GM12878 (cell line): ENCODE measurements at regions not wholly inside any gene's neighbourhood (a gene's known extent, or its start where the extent isn't known, plus 50 kb on each side); places are given as distances from the start of the nearest gene placed in this dataset.

Experiments used
- ATAC-seq: fragments of 200-7000 bp; cut with Tn5 transposase; 3 replicates; pipeline ENCODE4 v1.9.1; 2020; ENCODE audit warnings: mild to moderate bottlenecking, moderate library complexity
- BruUV-seq: library from RNA; stranded (reverse); fragments of 400-500 nt; replicated peaks from 2 replicates; lab custom pipeline; 2021; lab: Mats Ljungman, UMichigan
- CTCF ChIA-PET: fragments of 300-600 bp; sonication (Branson Sonifier 250); formaldehyde crosslinking; extraction: SDS; loops from one replicate; lab custom pipeline; 2021; ENCODE audit warnings: inconsistent platforms; lab: Yijun Ruan, JAX
- POLR2A ChIA-PET: fragments of 350-600 bp; formaldehyde crosslinking; extraction: SDS; loops from one replicate; lab custom pipeline; 2021; ENCODE audit warnings: inconsistent platforms; lab: Charles Lee
- RAD21 ChIA-PET: fragments of 300-600 bp; sonication (Branson Sonifier 250); formaldehyde crosslinking; loops from one replicate; lab custom pipeline; 2023; ENCODE audit warnings: antibody characterized with exemption; ENCODE audit not compliant: unreplicated experiment; lab: Charles Lee
- SMC1A ChIA-PET: fragments of 300-600 bp; sonication (Branson Sonifier 250); formaldehyde crosslinking; loops from one replicate; lab custom pipeline; 2023; ENCODE audit not compliant: unreplicated experiment, uncharacterized antibody; lab: Charles Lee
- DNase-seq: peaks from one replicate; pipeline ENCODE4 v3.0.0-alpha.2; 2011; ENCODE audit warnings: low read depth, low spot score
- FAIRE-seq: peaks from 3 replicates; lab custom pipeline; 2011; peaks lifted over from hg19 to GRCh38; lab: Jason Lieb, UNC
- H2AFZ ChIP-seq: 2 replicates; pipeline ENCODE4 v1.6.0; 2011; ENCODE audit warnings: low read depth, low read length, control low read depth; ENCODE audit not compliant: control insufficient read depth
- H3K27ac ChIP-seq: 2 replicates; pipeline ENCODE4 v1.5.1; 2011; ENCODE audit warnings: control low read depth; ENCODE audit not compliant: control insufficient read depth, insufficient read depth
- H3K27me3 ChIP-seq, 2 experiments: replicated peaks in 1 of 2; 2 replicates each; pipeline versions ENCODE4 v1.6.0 to v1.6.1; 2011; ENCODE audit warnings: low read length in 1 of 2; ENCODE audit not compliant: control insufficient read depth in 2 of 2, insufficient read depth in 2 of 2
- H3K36me3 ChIP-seq, 2 experiments: 2 replicates each; pipeline ENCODE4 v1.5.1; 2011; ENCODE audit warnings: low read length in 1 of 2; ENCODE audit not compliant: control insufficient read depth in 2 of 2, insufficient read depth in 2 of 2
- H3K4me1 ChIP-seq: 2 replicates; pipeline ENCODE4 v1.6.1; 2011; ENCODE audit warnings: mild to moderate bottlenecking, low read length, moderate library complexity, mixed read lengths; ENCODE audit not compliant: control insufficient read depth, insufficient read depth
- H3K4me2 ChIP-seq: 2 replicates; pipeline ENCODE4 v1.6.0; 2011; ENCODE audit warnings: control low read depth; ENCODE audit not compliant: control insufficient read depth, insufficient read depth
- H3K4me3 ChIP-seq: fragments of 200-600 bp; sonication (generic); 2 replicates; pipeline ENCODE4 v1.5.1; 2016
- H3K79me2 ChIP-seq: 2 replicates; pipeline ENCODE4 v1.6.0; 2011; ENCODE audit warnings: low read length; ENCODE audit not compliant: control insufficient read depth, insufficient read depth
- H3K9ac ChIP-seq: 2 replicates; pipeline ENCODE4 v1.8.0; 2011; ENCODE audit warnings: low read length, control low read depth, mixed read lengths; ENCODE audit not compliant: control insufficient read depth, insufficient read depth
- H3K9me3 ChIP-seq: replicated peaks from 3 replicates; pipeline ENCODE4 v1.5.1; 2011; ENCODE audit warnings: mild to moderate bottlenecking, low read length; ENCODE audit not compliant: control insufficient read depth, insufficient read depth
- H4K20me1 ChIP-seq: 2 replicates; pipeline ENCODE4 v1.6.0; 2011; ENCODE audit not compliant: control insufficient read depth, insufficient read depth
- BCL11A ChIP-seq: IDR thresholded peaks from 2 replicates; pipeline ENCODE4 v1.6.1; 2011; ENCODE audit warnings: low read depth, low read length
- CBX5 ChIP-seq: sonication (generic); IDR thresholded peaks from 2 replicates; pipeline ENCODE4 v1.6.1; 2016; ENCODE audit warnings: low read depth, moderate library complexity, mild to moderate bottlenecking, inconsistent platforms
- IRF3 ChIP-seq: fragments of 450-650 bp; IDR thresholded peaks from 2 replicates; pipeline ENCODE4 v1.6.1; 2014; ENCODE audit warnings: mild to moderate bottlenecking
- IRF5 ChIP-seq: fragments of 450-650 bp; IDR thresholded peaks from 2 replicates; pipeline ENCODE4 v1.6.1; 2017; ENCODE audit warnings: borderline replicate concordance
- MYB ChIP-seq: fragments of 150-350 bp; IDR thresholded peaks from 2 replicates; pipeline ENCODE4 v1.6.1; 2014; ENCODE audit warnings: mild to moderate bottlenecking, low read depth, low read length, borderline replicate concordance
- NBN ChIP-seq: fragments of 450-650 bp; IDR thresholded peaks from 2 replicates; pipeline ENCODE4 v1.6.1; 2016
- NRF1 ChIP-seq: conservative IDR thresholded peaks from 2 replicates; pipeline ENCODE4 v1.6.1; 2011; ENCODE audit warnings: mild to moderate bottlenecking, low read depth, low read length, improper control_type of control experiment
- REST ChIP-seq: IDR thresholded peaks from 2 replicates; pipeline ENCODE4 v1.6.1; 2012; ENCODE audit warnings: mild to moderate bottlenecking, low read depth, low read length
- YY1 ChIP-seq: IDR thresholded peaks from 2 replicates; pipeline ENCODE4 v1.6.1; 2011; ENCODE audit warnings: low read depth, mild to moderate bottlenecking, low read length
- ZBTB33 ChIP-seq: fragments of 450-650 bp; IDR thresholded peaks from 2 replicates; pipeline ENCODE4 v1.6.1; 2017; ENCODE audit warnings: mild to moderate bottlenecking
- ZNF217 ChIP-seq: fragments of 450-650 bp; IDR thresholded peaks from 2 replicates; pipeline ENCODE4 v1.6.1; 2017; ENCODE audit warnings: antibody characterized with exemption, mild to moderate bottlenecking
- in situ Hi-C: fragments of 300-500 bp; cut with MboI; formaldehyde crosslinking; loops from 9 replicates; pipeline ENCODE4 v1.14.3; 2018; ENCODE audit warnings: mixed read lengths
- intact Hi-C: fragments of 100-400 bp; cut with micrococcal nuclease; formaldehyde crosslinking; loops from one replicate; pipeline ENCODE4 v1.14.2; 2022; ENCODE audit not compliant: unreplicated experiment

GRCh38 chr12:46477541-46477940, 105.0 kb upstream of the SLC38A2 start:
- ChIA-PET CTCF (interaction anchor here (0.9 kb wide), 1 partner anchor 19 kb away, joined by 4 read pairs; no protein-coding TSS in a partner anchor), SMC1A (no interaction called here), RAD21 (no interaction called here), POLR2A (no interaction called here)
- no peak for TF ChIP-seq MYB
- TF ChIP-seq REST: no peak
- no peak for TF ChIP-seq ZNF217
- TF ChIP-seq NBN: no peak
- TF ChIP-seq NRF1: no peak
- no peak for TF ChIP-seq IRF5
- TF ChIP-seq BCL11A: no peak
- TF ChIP-seq IRF3: no peak
- TF ChIP-seq YY1: no peak
- no peak for TF ChIP-seq ZBTB33
- no peak for TF ChIP-seq CBX5
- H3K79me2 ChIP-seq: no peaks in the 10 kb centered on the region
- no peaks in the 10 kb centered on the region for H3K27me3 ChIP-seq
- H3K36me3 ChIP-seq: no peaks in the 10 kb centered on the region
- H4K20me1 ChIP-seq: no peaks in the 10 kb centered on the region
- H3K9ac ChIP-seq: no peak overlapping the region
- no peak for DNase-seq
- H3K4me2 ChIP-seq: no peak overlapping the region
- no TSS peak for BruUV-seq
- H3K4me3 ChIP-seq: no peak overlapping the region
- no peak for ATAC-seq
- in situ Hi-C loops (no loop called here), intact Hi-C loops (loop anchor here (5.0 kb wide), 1 partner anchor 185 kb away; no protein-coding TSS in a partner anchor)
- no peak overlapping the region for H3K27ac ChIP-seq
- H2AFZ ChIP-seq: no peak overlapping the region
- no peak for FAIRE-seq
- no peaks in the 10 kb centered on the region for H3K9me3 ChIP-seq
- H3K4me1 ChIP-seq: peaks cover 3% of the 10 kb centered on the region; the same call in 1 of the 2 replicates
